Smooth muscle cell (in vitro differentiated cells): ENCODE measurements at regions not wholly inside any gene's neighbourhood (a gene's known extent, or its start where the extent isn't known, plus 50 kb on each side); places are given as distances from the start of the nearest gene placed in this dataset.

Experiments
- DNase-seq: peaks from one replicate; lab custom pipeline; 2025; ENCODE audit not compliant: unreplicated experiment; lab: John Stamatoyannopoulos, UW
- H2AFZ ChIP-seq: fragments of 200-600 bp; sonication (generic); 2 replicates; pipeline ENCODE4 v1.6.0; 2016; ENCODE audit warnings: antibody characterized with exemption, low read depth, mild to moderate bottlenecking
- H3F3A ChIP-seq: fragments of 200-600 bp; sonication (generic); 2 replicates; pipeline ENCODE4 v1.6.0; 2017; ENCODE audit warnings: antibody characterized with exemption, low read depth
- H3K27ac ChIP-seq: fragments of 200-600 bp; sonication (generic); 2 replicates; pipeline ENCODE4 v1.5.1; 2016; ENCODE audit warnings: low read depth, mild to moderate bottlenecking
- H3K27me3 ChIP-seq: fragments of 200-600 bp; sonication (generic); 2 replicates; pipeline ENCODE4 v1.6.1; 2016; ENCODE audit warnings: low read depth, mild to moderate bottlenecking
- H3K36me3 ChIP-seq: fragments of 200-600 bp; sonication (generic); 2 replicates; pipeline ENCODE4 v1.5.1; 2016; ENCODE audit warnings: low read depth
- H3K4me1 ChIP-seq: fragments of 200-600 bp; sonication (generic); 2 replicates; pipeline ENCODE4 v1.5.1; 2016; ENCODE audit warnings: low read depth
- H3K4me2 ChIP-seq: fragments of 200-600 bp; sonication (generic); 2 replicates; pipeline ENCODE4 v1.6.0; 2016; ENCODE audit warnings: mild to moderate bottlenecking
- H3K4me3 ChIP-seq: fragments of 200-600 bp; sonication (generic); 2 replicates; pipeline ENCODE4 v1.5.1; 2016; ENCODE audit warnings: mild to moderate bottlenecking
- H3K79me2 ChIP-seq: fragments of 200-600 bp; sonication (generic); 2 replicates; pipeline ENCODE4 v1.6.0; 2016; ENCODE audit warnings: low read depth, mild to moderate bottlenecking
- H3K9ac ChIP-seq: fragments of 200-600 bp; sonication (generic); 2 replicates; pipeline ENCODE4 v1.6.0; 2016; ENCODE audit warnings: low read depth
- H3K9me3 ChIP-seq: fragments of 200-600 bp; sonication (generic); replicated peaks from 2 replicates; pipeline ENCODE4 v1.5.1; 2016; ENCODE audit warnings: low read depth
- H4K20me1 ChIP-seq: fragments of 200-600 bp; sonication (generic); 2 replicates; pipeline ENCODE4 v1.6.0; 2016; ENCODE audit warnings: low read depth
- WGBS: methylation state at CpG from one replicate; pipeline ENCODE4 v1.1.7; 2016; ENCODE audit warnings: low lambda C conversion rate; 5-methylcytosine and 5-hydroxymethylcytosine counted together
- TF ChIP-seq, protein P1 (sequence below): fragments of 200-600 bp; sonication (generic); IDR thresholded peaks from 2 replicates; pipeline ENCODE4 v1.5.1; 2017; ENCODE audit warnings: borderline replicate concordance, mild to moderate bottlenecking, antibody characterized with exemption; ENCODE audit not compliant: insufficient read depth, poor library complexity, severe bottlenecking

GRCh38 chr7:35405461-35405860 lies 151.6 kb upstream of the TBX20 start:
- H3K9me3 ChIP-seq, result no peaks in the 10 kb centered on the region
- H2AFZ ChIP-seq, result peak overlapping the region; percentile 43
- no peaks in the 10 kb centered on the region for H3K36me3 ChIP-seq
- H3K4me1 ChIP-seq, result no peaks in the 10 kb centered on the region
- no peak overlapping the region for H3K27ac ChIP-seq
- H3K9ac ChIP-seq, result no peak overlapping the region
- TF ChIP-seq, protein P1, sequence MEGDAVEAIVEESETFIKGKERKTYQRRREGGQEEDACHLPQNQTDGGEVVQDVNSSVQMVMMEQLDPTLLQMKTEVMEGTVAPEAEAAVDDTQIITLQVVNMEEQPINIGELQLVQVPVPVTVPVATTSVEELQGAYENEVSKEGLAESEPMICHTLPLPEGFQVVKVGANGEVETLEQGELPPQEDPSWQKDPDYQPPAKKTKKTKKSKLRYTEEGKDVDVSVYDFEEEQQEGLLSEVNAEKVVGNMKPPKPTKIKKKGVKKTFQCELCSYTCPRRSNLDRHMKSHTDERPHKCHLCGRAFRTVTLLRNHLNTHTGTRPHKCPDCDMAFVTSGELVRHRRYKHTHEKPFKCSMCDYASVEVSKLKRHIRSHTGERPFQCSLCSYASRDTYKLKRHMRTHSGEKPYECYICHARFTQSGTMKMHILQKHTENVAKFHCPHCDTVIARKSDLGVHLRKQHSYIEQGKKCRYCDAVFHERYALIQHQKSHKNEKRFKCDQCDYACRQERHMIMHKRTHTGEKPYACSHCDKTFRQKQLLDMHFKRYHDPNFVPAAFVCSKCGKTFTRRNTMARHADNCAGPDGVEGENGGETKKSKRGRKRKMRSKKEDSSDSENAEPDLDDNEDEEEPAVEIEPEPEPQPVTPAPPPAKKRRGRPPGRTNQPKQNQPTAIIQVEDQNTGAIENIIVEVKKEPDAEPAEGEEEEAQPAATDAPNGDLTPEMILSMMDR, result no peak
- no peaks in the 10 kb centered on the region for H3F3A ChIP-seq
- no peak for DNase-seq
- no peaks in the 10 kb centered on the region for H3K79me2 ChIP-seq
- 86% methylated on average over 4 of the region's 4 CpGs for WGBS
- no peak overlapping the region for H3K4me2 ChIP-seq
- no peak overlapping the region for H3K4me3 ChIP-seq
- H4K20me1 ChIP-seq, result no peaks in the 10 kb centered on the region
- H3K27me3 ChIP-seq, result no peaks in the 10 kb centered on the region

GRCh38 chr7:35401217-35401879 lies 147.4 kb upstream of the TBX20 start:
- Histone ChIP-seq H3K79me2 (no peaks in the 10 kb centered on the region), H3K4me2 (no peak overlapping the region), H3F3A (no peaks in the 10 kb centered on the region), H3K4me3 (no peak overlapping the region), H3K27me3 (no peaks in the 10 kb centered on the region), H3K27ac (no peak overlapping the region), H3K36me3 (no peaks in the 10 kb centered on the region), H3K9ac (no peak overlapping the region), H2AFZ (no peak overlapping the region), H3K4me1 (no peaks in the 10 kb centered on the region), H4K20me1 (no peaks in the 10 kb centered on the region), H3K9me3 (no peaks in the 10 kb centered on the region)
- no peak for DNase-seq
- 95% methylated on average over 8 of the region's 8 CpGs for WGBS
- TF ChIP-seq, protein P1, result no peak

GRCh38 chr7:35399840-35400239 lies 145.9 kb upstream of the TBX20 start:
- H3K4me3 ChIP-seq, result no peak overlapping the region
- H4K20me1 ChIP-seq, result no peaks in the 10 kb centered on the region
- no peak overlapping the region for H3K9ac ChIP-seq
- H3K79me2 ChIP-seq, result no peaks in the 10 kb centered on the region
- no peaks in the 10 kb centered on the region for H3K9me3 ChIP-seq
- TF ChIP-seq, protein P1, result no peak
- H3K36me3 ChIP-seq, result no peaks in the 10 kb centered on the region
- no peak overlapping the region for H3K4me2 ChIP-seq
- no peak overlapping the region for H3K27ac ChIP-seq
- 50% methylated on average over 4 of the region's 4 CpGs for WGBS
- H3F3A ChIP-seq, result no peaks in the 10 kb centered on the region
- no peak overlapping the region for H2AFZ ChIP-seq
- no peaks in the 10 kb centered on the region for H3K4me1 ChIP-seq
- H3K27me3 ChIP-seq, result no peaks in the 10 kb centered on the region
- DNase-seq, result no peak

DNA sequence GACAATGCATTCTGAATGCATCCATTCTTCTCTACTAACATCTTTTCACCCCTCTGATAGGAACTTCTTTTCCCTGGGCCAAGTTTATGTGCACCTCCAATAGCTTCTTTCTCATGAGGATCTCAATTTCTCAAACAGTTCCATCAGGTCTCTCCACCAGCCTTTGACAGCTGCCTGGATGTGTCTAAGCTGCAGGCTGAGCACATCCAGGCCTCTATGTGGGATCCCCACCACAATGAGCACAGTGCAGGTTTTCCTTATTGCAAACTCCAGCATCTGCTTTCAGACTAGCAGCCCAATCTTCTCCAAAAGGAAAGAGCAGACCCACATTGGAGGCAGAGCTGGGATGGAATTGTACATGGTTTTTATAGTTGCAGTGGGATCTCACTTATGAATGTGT lies 145.3 kb upstream of the TBX20 start:
- Histone ChIP-seq H2AFZ (no peak overlapping the region), H3K4me1 (no peaks in the 10 kb centered on the region), H3K4me3 (no peak overlapping the region), H3K79me2 (no peaks in the 10 kb centered on the region), H4K20me1 (no peaks in the 10 kb centered on the region), H3F3A (no peaks in the 10 kb centered on the region), H3K27ac (no peak overlapping the region), H3K4me2 (no peak overlapping the region), H3K27me3 (no peaks in the 10 kb centered on the region), H3K36me3 (no peaks in the 10 kb centered on the region), H3K9me3 (no peaks in the 10 kb centered on the region), H3K9ac (no peak overlapping the region)
- no peak for DNase-seq
- TF ChIP-seq, protein P1, result no peak
